ENCODE measurements at regions not wholly inside any gene's neighbourhood (a gene's known extent, or its start where the extent isn't known, plus 50 kb on each side); places are given as distances from the start of the nearest gene placed in this dataset.

DNA sequence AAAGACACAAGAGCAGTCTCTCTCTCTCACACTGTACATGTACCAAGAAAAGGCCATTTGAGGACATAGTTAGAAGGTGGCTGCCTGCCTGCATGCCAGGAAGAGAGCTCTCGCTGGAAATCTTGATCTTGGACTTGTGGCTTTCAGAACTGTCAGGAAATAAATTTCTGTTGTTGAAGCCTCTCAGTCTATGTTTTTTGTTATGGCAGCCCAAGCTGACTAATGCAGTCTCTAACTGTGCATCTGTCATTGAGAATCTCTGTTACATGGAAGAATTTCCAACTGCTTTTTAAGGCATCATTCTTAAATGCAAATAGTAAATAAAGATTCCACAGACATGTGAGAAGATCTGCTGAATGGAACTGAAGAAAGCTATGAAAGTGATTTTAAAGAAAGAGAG, 198.3 kb downstream of the PCDH10 start:
- WGBS: 71% methylated on average over 1 of the region's 1 CpG
- DNase-seq (ENCODE audit: low spot score): no peak
- Histone ChIP-seq H3K4me3 (ENCODE audit: low read depth in 1 of 3, low read length in 3 of 3) (no peak overlapping the region), H3K9me3 (ENCODE audit: control insufficient read depth in 4 of 4, low read length in 3 of 4) (no peaks in the 10 kb centered on the region), H3K27ac (ENCODE audit: low read depth in 1 of 2, low read length in 2 of 2) (no peak overlapping the region), H3K9ac (ENCODE audit: low read depth in 1 of 2, low read length in 2 of 2) (no peak overlapping the region), H3K4me1 (ENCODE audit: control insufficient read depth in 4 of 4, insufficient read depth in 4 of 4, low read length in 3 of 4) (no peaks in the 10 kb centered on the region), H3K27me3 (ENCODE audit: control insufficient read depth in 4 of 4, insufficient read depth in 4 of 4, low read length in 3 of 4) (no peaks in the 10 kb centered on the region), H3K36me3 (ENCODE audit: control insufficient read depth in 4 of 4, insufficient read depth in 3 of 4, low read depth in 1 of 4, low read length in 3 of 4) (no peaks in the 10 kb centered on the region)
- TF ChIP-seq, protein P1, sequence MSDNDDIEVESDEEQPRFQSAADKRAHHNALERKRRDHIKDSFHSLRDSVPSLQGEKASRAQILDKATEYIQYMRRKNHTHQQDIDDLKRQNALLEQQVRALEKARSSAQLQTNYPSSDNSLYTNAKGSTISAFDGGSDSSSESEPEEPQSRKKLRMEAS (IDR thresholded peaks at IDR 0.05): no peak
- TF ChIP-seq HNF4A (conservative IDR thresholded peaks at IDR 0.05) (no peak), SP1 (IDR thresholded peaks at IDR 0.05) (no peak), FOXA2 (IDR thresholded peaks at IDR 0.05) (no peak), TAF1 (conservative IDR thresholded peaks at IDR 0.05) (no peak), YY1 (IDR thresholded peaks at IDR 0.05) (no peak)
- TF ChIP-seq, protein P2, sequence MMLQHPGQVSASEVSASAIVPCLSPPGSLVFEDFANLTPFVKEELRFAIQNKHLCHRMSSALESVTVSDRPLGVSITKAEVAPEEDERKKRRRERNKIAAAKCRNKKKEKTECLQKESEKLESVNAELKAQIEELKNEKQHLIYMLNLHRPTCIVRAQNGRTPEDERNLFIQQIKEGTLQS (IDR thresholded peaks at IDR 0.05): no peak

DNA sequence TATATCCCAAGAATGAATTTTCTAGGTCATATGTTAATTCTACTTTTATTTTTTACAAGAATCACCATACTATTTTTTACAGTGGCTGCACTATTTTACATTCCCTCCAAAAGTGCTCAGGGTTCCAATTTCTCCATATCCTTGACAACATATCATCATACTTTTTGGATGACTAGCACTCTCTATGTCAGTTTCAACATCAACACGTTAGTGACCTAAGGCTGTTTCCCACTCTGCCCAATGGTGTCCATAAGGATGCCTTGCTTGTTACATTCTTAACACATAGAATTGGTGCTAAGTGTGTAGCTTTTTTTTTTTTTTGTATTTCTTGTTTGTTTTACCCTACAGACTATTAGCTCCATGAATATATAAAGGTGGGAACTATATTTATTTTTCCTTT, 175.4 kb downstream of the PCDH10 start:
- H3K9ac ChIP-seq (ENCODE audit: low read depth in 1 of 2, low read length in 2 of 2): no peak overlapping the region
- DNase-seq (ENCODE audit: low spot score): no peak
- no peaks in the 10 kb centered on the region for H3K9me3 ChIP-seq (ENCODE audit: control insufficient read depth in 4 of 4, low read length in 3 of 4)
- no peaks in the 10 kb centered on the region for H3K36me3 ChIP-seq (ENCODE audit: control insufficient read depth in 4 of 4, insufficient read depth in 3 of 4, low read depth in 1 of 4, low read length in 3 of 4)
- no peaks in the 10 kb centered on the region for H3K27me3 ChIP-seq (ENCODE audit: control insufficient read depth in 4 of 4, insufficient read depth in 4 of 4, low read length in 3 of 4)
- no peak overlapping the region for H3K4me3 ChIP-seq (ENCODE audit: low read depth in 1 of 3, low read length in 3 of 3)
- TF ChIP-seq, protein P3, sequence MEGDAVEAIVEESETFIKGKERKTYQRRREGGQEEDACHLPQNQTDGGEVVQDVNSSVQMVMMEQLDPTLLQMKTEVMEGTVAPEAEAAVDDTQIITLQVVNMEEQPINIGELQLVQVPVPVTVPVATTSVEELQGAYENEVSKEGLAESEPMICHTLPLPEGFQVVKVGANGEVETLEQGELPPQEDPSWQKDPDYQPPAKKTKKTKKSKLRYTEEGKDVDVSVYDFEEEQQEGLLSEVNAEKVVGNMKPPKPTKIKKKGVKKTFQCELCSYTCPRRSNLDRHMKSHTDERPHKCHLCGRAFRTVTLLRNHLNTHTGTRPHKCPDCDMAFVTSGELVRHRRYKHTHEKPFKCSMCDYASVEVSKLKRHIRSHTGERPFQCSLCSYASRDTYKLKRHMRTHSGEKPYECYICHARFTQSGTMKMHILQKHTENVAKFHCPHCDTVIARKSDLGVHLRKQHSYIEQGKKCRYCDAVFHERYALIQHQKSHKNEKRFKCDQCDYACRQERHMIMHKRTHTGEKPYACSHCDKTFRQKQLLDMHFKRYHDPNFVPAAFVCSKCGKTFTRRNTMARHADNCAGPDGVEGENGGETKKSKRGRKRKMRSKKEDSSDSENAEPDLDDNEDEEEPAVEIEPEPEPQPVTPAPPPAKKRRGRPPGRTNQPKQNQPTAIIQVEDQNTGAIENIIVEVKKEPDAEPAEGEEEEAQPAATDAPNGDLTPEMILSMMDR (IDR thresholded peaks at IDR 0.05; ENCODE audit: low read depth, low read length, missing input control): no peak
- no peak for TF ChIP-seq RXRA (IDR thresholded peaks at IDR 0.05)
- TF ChIP-seq JUND (IDR thresholded peaks at IDR 0.05): no peak
- no peak for TF ChIP-seq NR2F2 (IDR thresholded peaks at IDR 0.05)
- no peak for TF ChIP-seq TAF1 (conservative IDR thresholded peaks at IDR 0.05)
- TF ChIP-seq GABPA (IDR thresholded peaks at IDR 0.05 in 1 of 2, conservative IDR thresholded peaks at IDR 0.05 in 1 of 2): no peak
- no peak for TF ChIP-seq RAD21 (IDR thresholded peaks at IDR 0.05)
- no peak for TF ChIP-seq EGR1 (IDR thresholded peaks at IDR 0.05; ENCODE audit: low read depth in 2 of 2)
- no peak for TF ChIP-seq HNF4G (IDR thresholded peaks at IDR 0.05)
- 60% methylated on average over 1 of the region's 1 CpG for WGBS
- no peak overlapping the region for H3K27ac ChIP-seq (ENCODE audit: low read depth in 1 of 2, low read length in 2 of 2)
- H3K4me1 ChIP-seq (ENCODE audit: control insufficient read depth in 4 of 4, insufficient read depth in 4 of 4, low read length in 3 of 4): no peaks in the 10 kb centered on the region

DNA sequence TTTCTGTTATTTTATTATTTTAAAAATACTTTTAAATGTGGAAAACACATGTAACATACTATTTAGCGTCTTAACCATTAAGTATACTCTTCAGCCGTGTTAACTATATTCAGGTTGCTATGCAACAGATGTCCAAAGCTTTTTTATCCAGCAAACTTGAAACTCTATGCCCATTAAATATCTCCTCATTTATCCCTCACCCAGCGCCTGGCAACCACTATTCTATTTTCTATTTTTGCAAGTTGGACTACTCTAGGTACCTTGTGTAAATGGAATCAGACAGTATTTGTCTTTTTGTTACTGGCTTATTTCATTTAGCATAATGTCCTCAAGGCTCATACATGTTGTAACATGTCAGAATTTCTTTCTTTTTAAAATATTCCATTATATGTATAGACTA, 174.6 kb downstream of the PCDH10 start:
- Histone ChIP-seq H3K9me3 (ENCODE audit: control insufficient read depth in 4 of 4, low read length in 3 of 4) (no peaks in the 10 kb centered on the region), H3K27me3 (ENCODE audit: control insufficient read depth in 4 of 4, insufficient read depth in 4 of 4, low read length in 3 of 4) (no peaks in the 10 kb centered on the region), H3K36me3 (ENCODE audit: control insufficient read depth in 4 of 4, insufficient read depth in 3 of 4, low read depth in 1 of 4, low read length in 3 of 4) (no peaks in the 10 kb centered on the region), H3K9ac (ENCODE audit: low read depth in 1 of 2, low read length in 2 of 2) (no peak overlapping the region), H3K4me3 (ENCODE audit: low read depth in 1 of 3, low read length in 3 of 3) (no peak overlapping the region), H3K27ac (ENCODE audit: low read depth in 1 of 2, low read length in 2 of 2) (no peak overlapping the region), H3K4me1 (ENCODE audit: control insufficient read depth in 4 of 4, insufficient read depth in 4 of 4, low read length in 3 of 4) (no peaks in the 10 kb centered on the region)
- 84% methylated on average over 3 of the region's 3 CpGs for WGBS
- TF ChIP-seq EGR1 (IDR thresholded peaks at IDR 0.05; ENCODE audit: low read depth in 2 of 2) (no peak), SP1 (IDR thresholded peaks at IDR 0.05) (no peak), FOXA2 (IDR thresholded peaks at IDR 0.05) (no peak), FOXA1 (IDR thresholded peaks at IDR 0.05) (no peak), YY1 (IDR thresholded peaks at IDR 0.05) (no peak), RAD21 (IDR thresholded peaks at IDR 0.05) (no peak), TAF1 (conservative IDR thresholded peaks at IDR 0.05) (no peak)
- no peak for DNase-seq (ENCODE audit: low spot score)
